DOHH2 (cell line): ENCODE measurements at regions not wholly inside any gene's neighbourhood (a gene's known extent, or its start where the extent isn't known, plus 50 kb on each side); places are given as distances from the start of the nearest gene placed in this dataset.
"Not testable (repeated sequence)": the region's sequence is repeated elsewhere in the genome, so short reads cannot be mapped to it uniquely, and the experiment has no call there.

Experiments
- H3F3A ChIP-seq: fragments of 200-600 bp; sonication (generic), shearing (Covaris generic); 2 replicates; pipeline ENCODE4 v1.6.0; 2016; ENCODE audit warnings: antibody characterized with exemption, mild to moderate bottlenecking; ENCODE audit not compliant: control insufficient read depth, insufficient read depth
- H3K27ac ChIP-seq: fragments of 200-600 bp; sonication (generic); 2 replicates; pipeline ENCODE4 v1.5.1; 2014; ENCODE audit warnings: low read depth, mild to moderate bottlenecking, low read length, moderate library complexity
- H3K27me3 ChIP-seq: fragments of 200-600 bp; sonication (generic); 2 replicates; pipeline ENCODE4 v1.6.1; 2014; ENCODE audit warnings: mild to moderate bottlenecking, low read length, mixed read lengths; ENCODE audit not compliant: control insufficient read depth
- H3K36me3 ChIP-seq: fragments of 200-600 bp; sonication (generic); 2 replicates; pipeline ENCODE4 v1.6.1; 2014; ENCODE audit warnings: mild to moderate bottlenecking, low read length, moderate library complexity, mixed read lengths; ENCODE audit not compliant: control insufficient read depth
- H3K4me1 ChIP-seq: fragments of 200-600 bp; sonication (generic); 2 replicates; pipeline ENCODE4 v1.6.1; 2014; ENCODE audit warnings: mild to moderate bottlenecking, low read length, mixed read lengths; ENCODE audit not compliant: control insufficient read depth
- H3K4me2 ChIP-seq: fragments of 200-600 bp; sonication (generic); 2 replicates; pipeline ENCODE4 v1.6.0; 2014; ENCODE audit warnings: mild to moderate bottlenecking, low read length, moderate library complexity
- H3K4me3 ChIP-seq: fragments of 200-600 bp; sonication (generic); 2 replicates; pipeline ENCODE4 v1.5.1; 2014; ENCODE audit warnings: mild to moderate bottlenecking, low read length, mixed read lengths
- H3K79me2 ChIP-seq: fragments of 200-600 bp; sonication (generic); 2 replicates; pipeline ENCODE4 v1.6.1; 2014; ENCODE audit warnings: mild to moderate bottlenecking, low read length, mixed read lengths; ENCODE audit not compliant: control insufficient read depth
- H3K9me2 ChIP-seq: fragments of 200-600 bp; sonication (generic); replicated peaks from 2 replicates; pipeline ENCODE4 v1.6.1; 2014; ENCODE audit warnings: mild to moderate bottlenecking, low read length, mixed read lengths; ENCODE audit not compliant: control insufficient read depth
- H3K9me3 ChIP-seq: fragments of 200-600 bp; sonication (generic); 2 replicates; pipeline ENCODE4 v1.6.1; 2014; ENCODE audit warnings: antibody characterized with exemption, low read length, mixed read lengths; ENCODE audit not compliant: control insufficient read depth, insufficient read depth
- H4K20me1 ChIP-seq: fragments of 200-600 bp; sonication (generic); 2 replicates; pipeline ENCODE4 v1.6.0; 2014; ENCODE audit warnings: low read depth, mild to moderate bottlenecking, antibody characterized with exemption, low read length, moderate library complexity; ENCODE audit not compliant: control insufficient read depth, insufficient read depth
- CTCF ChIP-seq: fragments of 200-600 bp; sonication (generic); IDR thresholded peaks from one replicate; pipeline ENCODE4 v1.5.1; 2014; ENCODE audit warnings: antibody characterized with exemption, mild to moderate bottlenecking, low read depth, low read length; ENCODE audit not compliant: poor library complexity, severe bottlenecking
- EZH2phosphoT487 ChIP-seq: fragments of 200-600 bp; sonication (generic); IDR thresholded peaks from 2 replicates; pipeline ENCODE4 v1.6.1; 2017; ENCODE audit warnings: borderline replicate concordance, mild to moderate bottlenecking, antibody characterized with exemption, low read length, moderate library complexity, mixed read lengths

- H3K4me1 ChIP-seq: no peaks in the 10 kb centered on the region
- no peak overlapping the region for H3K4me2 ChIP-seq
- H3K9me2 ChIP-seq: no peaks in the 10 kb centered on the region
- H3K27ac ChIP-seq: no peak overlapping the region
- no peaks in the 10 kb centered on the region for H3K36me3 ChIP-seq
- H3K9me3 ChIP-seq: no peaks in the 10 kb centered on the region
- TF ChIP-seq EZH2phosphoT487 (no peak), CTCF (no peak)
- 0 out of 2 replicates have a peak, but pooled peaks cover 3% of the 10 kb centered on the region for H3F3A ChIP-seq
- H3K27me3 ChIP-seq: no peaks in the 10 kb centered on the region
- no peak overlapping the region for H3K4me3 ChIP-seq
- no peaks in the 10 kb centered on the region for H3K79me2 ChIP-seq
- H4K20me1 ChIP-seq: no peaks in the 10 kb centered on the region
These were observed 69.6 kb upstream of the ABCA1 start for GRCh38 chr9:104997536-104997935.

- Histone ChIP-seq H3K9me3 (no peaks in the 10 kb centered on the region), H3K4me3 (no peak overlapping the region), H3K27me3 (no peaks in the 10 kb centered on the region), H3K4me2 (no peak overlapping the region), H3K9me2 (no peaks in the 10 kb centered on the region), H3K27ac (no peak overlapping the region), H3K36me3 (no peaks in the 10 kb centered on the region), H3F3A (0 out of 2 replicates have a peak, but pooled peaks cover 3% of the 10 kb centered on the region), H3K79me2 (no peaks in the 10 kb centered on the region), H4K20me1 (no peaks in the 10 kb centered on the region), H3K4me1 (no peaks in the 10 kb centered on the region)
- no peak for TF ChIP-seq CTCF
- no peak for TF ChIP-seq EZH2phosphoT487
These were observed 71.2 kb upstream of the ABCA1 start for GRCh38 chr9:104999136-104999535.

- not testable (repeated sequence) for H4K20me1 ChIP-seq, H3K4me2 ChIP-seq, H3K9me2 ChIP-seq
These were observed 72.6 kb upstream of the ABCA1 start for GRCh38 chr9:105000529-105000928.

GRCh38 chr9:105004466-105005090 is 76.6 kb upstream of the ABCA1 start:
- Histone ChIP-seq H3K27ac (no peak overlapping the region), H4K20me1 (no peaks in the 10 kb centered on the region), H3K36me3 (no peaks in the 10 kb centered on the region), H3K9me3 (no peaks in the 10 kb centered on the region), H3K79me2 (no peaks in the 10 kb centered on the region), H3K27me3 (no peaks in the 10 kb centered on the region), H3K9me2 (no peaks in the 10 kb centered on the region), H3K4me3 (no peak overlapping the region), H3K4me2 (no peak overlapping the region), H3K4me1 (peaks cover under 1% of the 10 kb centered on the region), H3F3A (no peaks in the 10 kb centered on the region)
- TF ChIP-seq CTCF (no peak), EZH2phosphoT487 (no peak)

More at GRCh38 chr9:105000529-105000928, 72.6 kb upstream of the ABCA1 start:
- not testable (repeated sequence) for H3K79me2 ChIP-seq, H3K36me3 ChIP-seq, H3K4me1 ChIP-seq, H3F3A ChIP-seq, H3K27me3 ChIP-seq, H3K27ac ChIP-seq, H3K4me3 ChIP-seq, H3K9me3 ChIP-seq
